MM.1S (cell line): ENCODE measurements at regions not wholly inside any gene's neighbourhood (a gene's known extent, or its start where the extent isn't known, plus 50 kb on each side); places are given as distances from the start of the nearest gene placed in this dataset.

Experiments used
- DNase-seq: peaks from one replicate; pipeline ENCODE4 v3.0.0-alpha.2; 2015
- H2AFZ ChIP-seq: fragments of 300-600 bp; sonication (generic); 2 replicates; pipeline ENCODE4 v1.6.0; 2016; ENCODE audit warnings: antibody characterized with exemption, low read length
- H3F3A ChIP-seq: fragments of 300-600 bp; sonication (generic); 2 replicates; pipeline ENCODE4 v1.6.1; 2016; ENCODE audit warnings: mild to moderate bottlenecking, antibody characterized with exemption, low read length, moderate library complexity, mixed read lengths; ENCODE audit not compliant: insufficient read depth
- H3K27ac ChIP-seq: fragments of 300-600 bp; sonication (generic); 2 replicates; pipeline ENCODE4 v1.5.1; 2016; ENCODE audit warnings: mild to moderate bottlenecking, low read length
- H3K27me3 ChIP-seq: fragments of 300-600 bp; sonication (generic); replicated peaks from 2 replicates; pipeline ENCODE4 v1.6.0; 2016; ENCODE audit warnings: low read length; ENCODE audit not compliant: insufficient read depth
- H3K36me3 ChIP-seq: fragments of 300-600 bp; sonication (generic); replicated peaks from 2 replicates; pipeline ENCODE4 v1.6.1; 2016; ENCODE audit warnings: mild to moderate bottlenecking, low read length, mixed read lengths; ENCODE audit not compliant: insufficient read depth
- H3K4me1 ChIP-seq: fragments of 300-600 bp; sonication (generic); 2 replicates; pipeline ENCODE4 v1.6.1; 2016; ENCODE audit warnings: low read length, mixed read lengths
- H3K4me2 ChIP-seq: fragments of 300-600 bp; sonication (generic); 2 replicates; pipeline ENCODE4 v1.6.0; 2016; ENCODE audit warnings: low read depth, low read length
- H3K4me3 ChIP-seq: fragments of 300-600 bp; sonication (generic); 2 replicates; pipeline ENCODE4 v1.5.1; 2016; ENCODE audit warnings: low read length, mixed read lengths
- H3K79me2 ChIP-seq: fragments of 300-600 bp; sonication (generic); 2 replicates; pipeline ENCODE4 v1.6.1; 2016; ENCODE audit warnings: mixed run types, low read length, mixed read lengths
- H3K9ac ChIP-seq: fragments of 300-600 bp; sonication (generic); 2 replicates; pipeline ENCODE4 v1.6.1; 2016; ENCODE audit warnings: low read length, mixed read lengths
- H3K9me2 ChIP-seq: fragments of 300-600 bp; sonication (generic); replicated peaks from 2 replicates; pipeline ENCODE4 v1.6.1; 2016; ENCODE audit warnings: mild to moderate bottlenecking, low read length, mixed read lengths; ENCODE audit not compliant: insufficient read depth
- H3K9me3 ChIP-seq: fragments of 300-600 bp; sonication (generic); replicated peaks from 2 replicates; pipeline ENCODE4 v1.6.1; 2016; ENCODE audit warnings: mild to moderate bottlenecking, low read length, mixed read lengths; ENCODE audit not compliant: insufficient read depth
- H4K20me1 ChIP-seq: fragments of 300-600 bp; sonication (generic); 2 replicates; pipeline ENCODE4 v1.6.1; 2016; ENCODE audit warnings: mild to moderate bottlenecking, low read length, moderate library complexity, mixed read lengths; ENCODE audit not compliant: insufficient read depth
- CTCF ChIP-seq: fragments of 300-600 bp; sonication (generic); IDR thresholded peaks from 2 replicates; pipeline ENCODE4 v1.5.1; 2016; ENCODE audit warnings: antibody characterized with exemption, low read length, mixed read lengths
- EZH2 ChIP-seq: fragments of 300-600 bp; sonication (generic); optimal IDR thresholded peaks from 2 replicates; pipeline ENCODE3; 2017; ENCODE audit warnings: low read depth, mild to moderate bottlenecking, antibody characterized with exemption, low read length, mixed read lengths
- EZH2phosphoT487 ChIP-seq: fragments of 300-600 bp; sonication (generic); IDR thresholded peaks from 2 replicates; pipeline ENCODE4 v1.6.1; 2018; ENCODE audit warnings: antibody characterized with exemption, low read length

- Histone ChIP-seq H3K27ac (no peak overlapping the region), H3K4me3 (no peak overlapping the region), H2AFZ (no peak overlapping the region), H3K9me3 (no peaks in the 10 kb centered on the region), H3K9me2 (no peaks in the 10 kb centered on the region), H3K9ac (no peak overlapping the region), H3F3A (no peaks in the 10 kb centered on the region), H3K27me3 (no peaks in the 10 kb centered on the region), H3K36me3 (no peaks in the 10 kb centered on the region), H4K20me1 (no peaks in the 10 kb centered on the region), H3K79me2 (no peaks in the 10 kb centered on the region), H3K4me1 (no peaks in the 10 kb centered on the region), H3K4me2 (no peak overlapping the region)
- no peak for TF ChIP-seq EZH2
- no peak for TF ChIP-seq CTCF
- no peak for TF ChIP-seq EZH2phosphoT487
- no peak for DNase-seq
Observed at GRCh38 chr18:28890791-28891190, 713.9 kb upstream of the CDH2 start.

DNA sequence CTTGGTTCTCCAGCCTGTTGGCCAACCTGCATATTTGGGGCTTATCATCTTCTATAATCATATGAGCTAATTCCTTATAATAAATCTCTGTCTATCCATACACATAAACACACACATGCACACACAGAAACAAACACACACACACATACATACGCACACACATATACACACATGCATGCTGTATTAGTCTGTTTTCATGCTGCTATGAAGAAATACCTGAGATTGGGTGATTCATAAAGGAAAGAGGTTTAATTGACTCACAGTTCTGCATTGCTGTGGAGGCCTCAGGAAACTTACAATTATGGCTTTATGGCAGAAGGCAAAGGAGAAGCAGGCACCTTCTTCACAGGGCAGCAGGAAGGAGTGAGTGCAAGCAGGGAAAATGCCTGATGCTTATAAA, 707.4 kb upstream of the CDH2 start:
- Histone ChIP-seq H3K4me3 (no peak overlapping the region), H2AFZ (no peak overlapping the region), H3K9ac (no peak overlapping the region), H3K9me2 (no peaks in the 10 kb centered on the region), H3F3A (no peaks in the 10 kb centered on the region), H3K9me3 (no peaks in the 10 kb centered on the region), H4K20me1 (no peaks in the 10 kb centered on the region), H3K36me3 (no peaks in the 10 kb centered on the region), H3K79me2 (no peaks in the 10 kb centered on the region), H3K4me1 (no peaks in the 10 kb centered on the region), H3K4me2 (no peak overlapping the region), H3K27me3 (no peaks in the 10 kb centered on the region), H3K27ac (no peak overlapping the region)
- TF ChIP-seq EZH2phosphoT487 (no peak), EZH2 (no peak), CTCF (no peak)
- no peak for DNase-seq

GRCh38 chr18:28880856-28881255, 703.9 kb upstream of the CDH2 start:
- TF ChIP-seq EZH2 (no peak), CTCF (no peak), EZH2phosphoT487 (no peak)
- H3K79me2 ChIP-seq, result no peaks in the 10 kb centered on the region
- DNase-seq, result no peak
- H4K20me1 ChIP-seq, result no peaks in the 10 kb centered on the region
- H3F3A ChIP-seq, result no peaks in the 10 kb centered on the region
- no peak overlapping the region for H2AFZ ChIP-seq
- no peaks in the 10 kb centered on the region for H3K27me3 ChIP-seq
- H3K9me3 ChIP-seq, result no peaks in the 10 kb centered on the region
- no peak overlapping the region for H3K9ac ChIP-seq
- H3K4me1 ChIP-seq, result no peaks in the 10 kb centered on the region
- H3K36me3 ChIP-seq, result no peaks in the 10 kb centered on the region
- no peak overlapping the region for H3K27ac ChIP-seq
- no peak overlapping the region for H3K4me3 ChIP-seq
- H3K4me2 ChIP-seq, result no peak overlapping the region
- H3K9me2 ChIP-seq, result no peaks in the 10 kb centered on the region
